ENCODE measurements at regions not wholly inside any gene's neighbourhood (a gene's known extent, or its start where the extent isn't known, plus 50 kb on each side); places are given as distances from the start of the nearest gene placed in this dataset.

DNA sequence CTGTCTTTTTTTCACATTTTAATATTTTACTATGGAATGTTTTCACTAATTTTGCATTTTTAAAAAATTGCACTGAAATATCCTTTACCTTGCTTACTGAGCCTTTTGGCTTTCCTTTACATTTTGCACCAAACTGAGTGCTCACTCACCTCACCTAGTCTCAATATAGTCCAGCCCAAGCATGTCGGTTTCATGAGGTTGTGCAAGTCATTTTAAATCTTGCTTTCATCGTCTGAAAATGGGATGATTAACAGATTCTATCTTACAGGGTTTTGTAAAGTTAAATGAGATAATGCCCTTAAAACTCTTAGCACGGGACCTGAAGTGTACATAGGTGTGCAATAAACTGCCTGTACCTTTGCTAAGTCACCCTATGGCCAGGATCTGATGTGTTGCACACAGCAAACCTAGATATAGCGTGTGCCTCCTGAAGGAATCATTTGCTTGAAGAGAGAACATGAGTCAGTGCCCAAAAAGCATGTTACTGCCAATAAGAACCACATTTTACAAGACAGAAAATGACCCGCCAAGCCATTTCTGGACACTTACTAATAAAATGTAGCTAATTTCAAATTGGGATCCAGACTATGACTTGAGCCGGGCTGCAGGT, 199.8 kb downstream of the JCAD start:
- Histone ChIP-seq H3K4me1 (ENCODE audit: insufficient read depth, low read length, poor library complexity, severe bottlenecking) (no peaks in the 10 kb centered on the region), H3K27ac (ENCODE audit: low read depth, low read length, poor library complexity, severe bottlenecking) (no peak overlapping the region), H3K27me3 (replicated peaks; ENCODE audit: insufficient read depth, low read depth, low read length, poor library complexity) (no peaks in the 10 kb centered on the region), H3K36me3 (ENCODE audit: insufficient read depth, low read length, poor library complexity, severe bottlenecking) (no peaks in the 10 kb centered on the region), H3K4me3 (ENCODE audit: low read depth, low read length, poor library complexity, severe bottlenecking) (no peak overlapping the region), H3K9me3 (ENCODE audit: low read depth, low read length, poor library complexity, severe bottlenecking) (no peaks in the 10 kb centered on the region)
- POLR2A ChIA-PET (ENCODE audit: low non-redundant PET), result no interaction called here
- intact Hi-C loops (cut with micrococcal nuclease; ENCODE audit: unreplicated experiment), result no loop called here
- CTCF ChIA-PET, result interaction anchor here (0.6 kb wide), 1 partner anchor 223 kb away, joined by 3 read pairs; no protein-coding TSS in a partner anchor
- DNase-seq (ENCODE audit: low spot score), result no peak
- TF ChIP-seq, protein P1, sequence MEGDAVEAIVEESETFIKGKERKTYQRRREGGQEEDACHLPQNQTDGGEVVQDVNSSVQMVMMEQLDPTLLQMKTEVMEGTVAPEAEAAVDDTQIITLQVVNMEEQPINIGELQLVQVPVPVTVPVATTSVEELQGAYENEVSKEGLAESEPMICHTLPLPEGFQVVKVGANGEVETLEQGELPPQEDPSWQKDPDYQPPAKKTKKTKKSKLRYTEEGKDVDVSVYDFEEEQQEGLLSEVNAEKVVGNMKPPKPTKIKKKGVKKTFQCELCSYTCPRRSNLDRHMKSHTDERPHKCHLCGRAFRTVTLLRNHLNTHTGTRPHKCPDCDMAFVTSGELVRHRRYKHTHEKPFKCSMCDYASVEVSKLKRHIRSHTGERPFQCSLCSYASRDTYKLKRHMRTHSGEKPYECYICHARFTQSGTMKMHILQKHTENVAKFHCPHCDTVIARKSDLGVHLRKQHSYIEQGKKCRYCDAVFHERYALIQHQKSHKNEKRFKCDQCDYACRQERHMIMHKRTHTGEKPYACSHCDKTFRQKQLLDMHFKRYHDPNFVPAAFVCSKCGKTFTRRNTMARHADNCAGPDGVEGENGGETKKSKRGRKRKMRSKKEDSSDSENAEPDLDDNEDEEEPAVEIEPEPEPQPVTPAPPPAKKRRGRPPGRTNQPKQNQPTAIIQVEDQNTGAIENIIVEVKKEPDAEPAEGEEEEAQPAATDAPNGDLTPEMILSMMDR (conservative IDR thresholded peaks at IDR 0.05; ENCODE audit: low read depth, low read length), result no peak
- TF ChIP-seq EZH2 (IDR thresholded peaks at IDR 0.05; ENCODE audit: borderline replicate concordance, low read depth, low read length, poor library complexity, severe bottlenecking), result no peak
- BruUV-seq (replicated peaks), result no TSS peak

DNA sequence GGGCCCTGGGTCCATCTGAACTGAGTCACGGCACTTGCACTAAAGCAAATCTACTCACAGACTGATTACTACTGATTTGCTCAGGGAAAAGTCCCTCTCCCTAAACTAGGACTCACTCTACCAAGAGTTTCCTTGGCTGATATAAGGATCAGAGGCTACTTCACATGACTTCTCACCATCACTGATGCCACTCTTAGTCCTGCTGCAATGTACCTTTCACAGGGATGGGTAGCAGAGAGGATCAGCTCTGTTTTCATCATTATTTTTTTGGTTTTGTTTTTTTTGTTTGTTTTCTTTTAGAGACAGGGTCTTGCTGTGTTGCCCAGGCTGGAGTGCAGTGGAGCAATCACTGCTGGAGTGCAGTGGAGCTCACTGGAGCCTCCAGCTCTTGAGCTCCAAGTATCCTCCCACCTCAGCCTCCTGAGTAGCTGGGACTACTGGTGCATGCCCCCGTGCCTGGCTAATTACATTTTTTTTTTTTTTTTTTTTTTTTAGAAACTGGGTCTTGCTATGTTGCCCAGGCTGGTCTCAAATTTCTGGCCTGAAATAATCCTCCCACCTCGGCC, 200.6 kb downstream of the JCAD start:
- no peak overlapping the region for H3K27ac ChIP-seq (ENCODE audit: low read depth, low read length, poor library complexity, severe bottlenecking)
- H3K9me3 ChIP-seq (ENCODE audit: low read depth, low read length, poor library complexity, severe bottlenecking), result no peaks in the 10 kb centered on the region
- TF ChIP-seq, protein P1 (conservative IDR thresholded peaks at IDR 0.05; ENCODE audit: low read depth, low read length), result no peak
- TF ChIP-seq EZH2 (IDR thresholded peaks at IDR 0.05; ENCODE audit: borderline replicate concordance, low read depth, low read length, poor library complexity, severe bottlenecking), result no peak
- no peaks in the 10 kb centered on the region for H3K36me3 ChIP-seq (ENCODE audit: insufficient read depth, low read length, poor library complexity, severe bottlenecking)
- no peaks in the 10 kb centered on the region for H3K4me1 ChIP-seq (ENCODE audit: insufficient read depth, low read length, poor library complexity, severe bottlenecking)
- intact Hi-C loops (cut with micrococcal nuclease; ENCODE audit: unreplicated experiment), result no loop called here
- POLR2A ChIA-PET (ENCODE audit: low non-redundant PET), result no interaction called here
- H3K27me3 ChIP-seq (replicated peaks; ENCODE audit: insufficient read depth, low read depth, low read length, poor library complexity), result no peaks in the 10 kb centered on the region
- CTCF ChIA-PET, result interaction anchor here (0.6 to 0.7 kb wide), 3 partner anchors 223 to 363 kb away, joined by 3 to 6 read pairs (median 6); no protein-coding TSS in a partner anchor
- BruUV-seq (replicated peaks), result no TSS peak
- no peak for DNase-seq (ENCODE audit: low spot score)
- no peak overlapping the region for H3K4me3 ChIP-seq (ENCODE audit: low read depth, low read length, poor library complexity, severe bottlenecking)

DNA sequence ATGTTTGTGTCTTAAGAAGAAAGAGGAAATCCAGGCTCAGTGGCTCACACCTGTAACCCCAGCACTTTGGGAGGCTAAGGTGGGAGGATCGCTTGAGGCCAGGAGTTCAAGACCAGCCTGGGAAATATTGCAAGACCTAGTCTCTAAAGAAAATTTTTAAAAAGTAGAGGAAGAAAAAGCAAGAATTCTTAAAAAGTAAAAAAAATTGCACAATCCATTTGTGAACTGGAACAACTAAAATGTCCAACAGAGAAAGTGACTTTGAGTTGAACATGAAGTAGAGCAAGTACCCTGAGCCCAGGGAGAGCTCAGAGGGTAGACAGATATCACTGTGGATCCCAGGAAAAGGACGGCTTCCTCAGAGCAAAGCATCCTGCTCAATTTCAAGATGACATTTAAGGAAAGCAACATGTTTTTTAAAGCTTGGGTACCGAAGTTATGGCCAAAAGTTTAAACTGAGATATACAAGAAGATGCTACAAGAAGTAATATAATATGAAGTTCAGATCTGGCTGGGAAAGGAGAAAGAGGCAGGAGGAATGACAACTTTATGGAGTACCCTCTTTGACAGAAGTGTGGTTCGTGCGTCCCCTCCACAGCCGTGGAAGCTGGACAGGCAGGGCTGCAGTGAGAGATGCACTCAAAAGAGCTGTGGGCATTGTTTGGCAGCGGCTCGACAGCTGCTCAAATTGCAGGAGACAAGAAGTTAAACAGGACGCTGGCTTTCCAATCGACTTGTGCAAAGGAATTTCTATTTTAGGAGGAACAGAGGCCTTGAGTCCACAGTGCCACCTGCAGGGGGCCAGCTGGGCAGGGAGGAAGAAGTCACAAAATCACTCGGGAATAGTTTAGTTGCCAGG, 201.3 kb downstream of the JCAD start:
- intact Hi-C loops (cut with micrococcal nuclease; ENCODE audit: unreplicated experiment), result no loop called here
- DNase-seq (ENCODE audit: low spot score), result peak; percentile 58
- no peak overlapping the region for H3K27ac ChIP-seq (ENCODE audit: low read depth, low read length, poor library complexity, severe bottlenecking)
- BruUV-seq (replicated peaks), result no TSS peak
- no peaks in the 10 kb centered on the region for H3K9me3 ChIP-seq (ENCODE audit: low read depth, low read length, poor library complexity, severe bottlenecking)
- ChIA-PET POLR2A (ENCODE audit: low non-redundant PET) (no interaction called here), CTCF (interaction anchor here (0.7 kb wide), 2 partner anchors 335 to 362 kb away, joined by 6 read pairs; no protein-coding TSS in a partner anchor)
- no peaks in the 10 kb centered on the region for H3K27me3 ChIP-seq (replicated peaks; ENCODE audit: insufficient read depth, low read depth, low read length, poor library complexity)
- no peaks in the 10 kb centered on the region for H3K36me3 ChIP-seq (ENCODE audit: insufficient read depth, low read length, poor library complexity, severe bottlenecking)
- no peak overlapping the region for H3K4me3 ChIP-seq (ENCODE audit: low read depth, low read length, poor library complexity, severe bottlenecking)
- H3K4me1 ChIP-seq (ENCODE audit: insufficient read depth, low read length, poor library complexity, severe bottlenecking), result no peaks in the 10 kb centered on the region
- TF ChIP-seq, protein P1 (conservative IDR thresholded peaks at IDR 0.05; ENCODE audit: low read depth, low read length), result peak; percentile 57
- TF ChIP-seq EZH2 (IDR thresholded peaks at IDR 0.05; ENCODE audit: borderline replicate concordance, low read depth, low read length, poor library complexity, severe bottlenecking), result no peak

All from A673 (cell line).